Lower lobe of right lung (tissue), 2 donors: ENCODE measurements at regions not wholly inside any gene's neighbourhood (a gene's known extent, or its start where the extent isn't known, plus 50 kb on each side); places are given as distances from the start of the nearest gene placed in this dataset.
"Not testable (repeated sequence)": the region's sequence is repeated elsewhere in the genome, so short reads cannot be mapped to it uniquely, and the experiment has no call there.

Experiments used
- ATAC-seq, 2 donors: fragments of 200-7000 bp; cut with Tn5 transposase; one replicate each; pipeline ENCODE4 v1.9.1; 2020 to 2022; ENCODE audit warnings: mild to moderate bottlenecking in 2 of 2, moderate library complexity in 2 of 2
- DNase-seq: peaks from one replicate; pipeline ENCODE4 v3.0.0-alpha.2; 2020
- H3K27ac ChIP-seq: fragments of 200-600 bp; one replicate; pipeline ENCODE4 v1.8.0; 2022
- H3K27me3 ChIP-seq: fragments of 200-600 bp; one replicate; pipeline ENCODE4 v1.8.0; 2022; ENCODE audit warnings: low read depth
- H3K36me3 ChIP-seq: fragments of 200-600 bp; one replicate; pipeline ENCODE4 v1.8.0; 2022; ENCODE audit warnings: mild to moderate bottlenecking
- H3K4me1 ChIP-seq: fragments of 200-600 bp; one replicate; pipeline ENCODE4 v1.8.0; 2022
- H3K4me3 ChIP-seq: fragments of 200-600 bp; one replicate; pipeline ENCODE4 v1.8.0; 2022; ENCODE audit warnings: mild to moderate bottlenecking
- H3K9me3 ChIP-seq: fragments of 200-600 bp; one replicate; pipeline ENCODE4 v1.8.0; 2022
- intact Hi-C: fragments of 100-400 bp; cut with DNase I; formaldehyde crosslinking; loops from one replicate; pipeline ENCODE4 v1.11.0; 2022
- TF ChIP-seq, protein P1 (sequence below): fragments of 200-600 bp; IDR thresholded peaks from one replicate; pipeline ENCODE4 v1.8.0; 2022; ENCODE audit warnings: antibody characterized with exemption, mild to moderate bottlenecking
- donor health status: DM: no; HTN: yes; CAD: no; lungs with severe emphysema.

DNA sequence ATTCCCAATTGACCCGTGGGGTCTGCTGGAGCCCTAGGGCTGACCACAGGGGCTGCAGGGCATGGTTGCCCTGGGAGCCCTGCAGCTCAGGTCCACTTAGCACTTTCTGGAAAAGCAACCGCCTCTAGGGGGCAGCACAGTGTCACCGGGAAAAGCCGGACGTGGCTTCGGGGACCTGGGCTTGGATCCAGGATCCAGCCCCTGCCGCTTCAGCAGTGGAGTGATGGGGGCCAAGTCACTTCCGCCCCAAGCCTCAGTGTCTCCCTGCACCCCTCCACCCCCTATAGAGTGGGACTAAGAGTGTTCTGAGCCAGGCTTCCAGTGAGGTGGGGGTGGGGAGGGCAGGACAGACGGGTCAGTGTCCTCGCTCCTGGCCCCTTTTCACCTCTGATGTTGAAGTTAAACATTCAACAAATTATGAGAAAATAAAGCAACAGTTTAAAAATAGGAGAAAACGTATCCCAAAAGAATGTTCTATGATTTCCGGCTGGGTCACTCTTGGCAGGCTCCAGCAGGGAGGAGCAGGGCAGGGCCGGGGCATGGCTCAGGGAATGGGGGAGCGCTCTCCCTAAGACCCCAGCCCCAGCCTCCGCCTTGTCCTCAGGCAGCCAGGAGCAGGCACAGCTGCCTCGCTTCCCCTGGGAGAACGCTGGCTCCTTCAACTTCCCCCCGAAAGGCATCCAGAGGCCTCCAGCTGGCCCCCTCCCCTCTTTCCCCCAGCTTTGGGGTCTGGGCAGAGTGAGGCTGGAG is 96.5 kb upstream of the FGF3 start:
- intact Hi-C loops, result loop anchor here (5.0 kb wide), 1 partner anchor 277 kb away; no protein-coding TSS in a partner anchor
- Histone ChIP-seq H3K4me1 (peaks cover 27% of the 10 kb centered on the region), H3K27me3 (peaks cover 20% of the 10 kb centered on the region), H3K4me3 (no peak overlapping the region), H3K27ac (peak overlapping the region; percentile 77), H3K36me3 (no peaks in the 10 kb centered on the region), H3K9me3 (no peaks in the 10 kb centered on the region)
- peak; percentile 50 to 54 for ATAC-seq
- TF ChIP-seq, protein P1, sequence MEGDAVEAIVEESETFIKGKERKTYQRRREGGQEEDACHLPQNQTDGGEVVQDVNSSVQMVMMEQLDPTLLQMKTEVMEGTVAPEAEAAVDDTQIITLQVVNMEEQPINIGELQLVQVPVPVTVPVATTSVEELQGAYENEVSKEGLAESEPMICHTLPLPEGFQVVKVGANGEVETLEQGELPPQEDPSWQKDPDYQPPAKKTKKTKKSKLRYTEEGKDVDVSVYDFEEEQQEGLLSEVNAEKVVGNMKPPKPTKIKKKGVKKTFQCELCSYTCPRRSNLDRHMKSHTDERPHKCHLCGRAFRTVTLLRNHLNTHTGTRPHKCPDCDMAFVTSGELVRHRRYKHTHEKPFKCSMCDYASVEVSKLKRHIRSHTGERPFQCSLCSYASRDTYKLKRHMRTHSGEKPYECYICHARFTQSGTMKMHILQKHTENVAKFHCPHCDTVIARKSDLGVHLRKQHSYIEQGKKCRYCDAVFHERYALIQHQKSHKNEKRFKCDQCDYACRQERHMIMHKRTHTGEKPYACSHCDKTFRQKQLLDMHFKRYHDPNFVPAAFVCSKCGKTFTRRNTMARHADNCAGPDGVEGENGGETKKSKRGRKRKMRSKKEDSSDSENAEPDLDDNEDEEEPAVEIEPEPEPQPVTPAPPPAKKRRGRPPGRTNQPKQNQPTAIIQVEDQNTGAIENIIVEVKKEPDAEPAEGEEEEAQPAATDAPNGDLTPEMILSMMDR, result peak; percentile 78
- peak; percentile 81 for DNase-seq

- Histone ChIP-seq H3K4me1 (peaks cover 27% of the 10 kb centered on the region), H3K27me3 (peaks cover 16% of the 10 kb centered on the region), H3K27ac (peak overlapping the region; percentile 77)
- H3K9me3 ChIP-seq, H3K36me3 ChIP-seq, ATAC-seq, H3K4me3 ChIP-seq: not testable (repeated sequence)
- intact Hi-C loops, result loop anchor here (5.0 kb wide), 1 partner anchor 276 kb away; no protein-coding TSS in a partner anchor
- peak; percentile 28 for DNase-seq
These were observed 97.0 kb upstream of the FGF3 start for GRCh38 chr11:69916251-69916649.

- TF ChIP-seq, protein P1, result no peak
- H3K4me3 ChIP-seq, result no peak overlapping the region
- H3K9me3 ChIP-seq, result no peaks in the 10 kb centered on the region
- H3K27me3 ChIP-seq, result peaks cover 15% of the 10 kb centered on the region
- H3K27ac ChIP-seq, result no peak overlapping the region
- intact Hi-C loops, result loop anchor here (5.0 kb wide), 1 partner anchor 275 kb away; no protein-coding TSS in a partner anchor
- no peak for DNase-seq
- no peak for ATAC-seq
- H3K4me1 ChIP-seq, result peaks cover 27% of the 10 kb centered on the region
- H3K36me3 ChIP-seq, result no peaks in the 10 kb centered on the region
These were observed 97.7 kb upstream of the FGF3 start for GRCh38 chr11:69916806-69917387.

- TF ChIP-seq, protein P1, result no peak
- Histone ChIP-seq H3K27me3 (peaks cover 15% of the 10 kb centered on the region), H3K4me1 (peaks cover 27% of the 10 kb centered on the region), H3K4me3 (no peak overlapping the region), H3K27ac (no peak overlapping the region), H3K9me3 (no peaks in the 10 kb centered on the region), H3K36me3 (no peaks in the 10 kb centered on the region)
- intact Hi-C loops, result loop anchor here (5.0 kb wide), 1 partner anchor 275 kb away; no protein-coding TSS in a partner anchor
- ATAC-seq, result no peak
- DNase-seq, result no peak
These were observed 98.3 kb upstream of the FGF3 start for GRCh38 chr11:69917529-69917928.

DNA sequence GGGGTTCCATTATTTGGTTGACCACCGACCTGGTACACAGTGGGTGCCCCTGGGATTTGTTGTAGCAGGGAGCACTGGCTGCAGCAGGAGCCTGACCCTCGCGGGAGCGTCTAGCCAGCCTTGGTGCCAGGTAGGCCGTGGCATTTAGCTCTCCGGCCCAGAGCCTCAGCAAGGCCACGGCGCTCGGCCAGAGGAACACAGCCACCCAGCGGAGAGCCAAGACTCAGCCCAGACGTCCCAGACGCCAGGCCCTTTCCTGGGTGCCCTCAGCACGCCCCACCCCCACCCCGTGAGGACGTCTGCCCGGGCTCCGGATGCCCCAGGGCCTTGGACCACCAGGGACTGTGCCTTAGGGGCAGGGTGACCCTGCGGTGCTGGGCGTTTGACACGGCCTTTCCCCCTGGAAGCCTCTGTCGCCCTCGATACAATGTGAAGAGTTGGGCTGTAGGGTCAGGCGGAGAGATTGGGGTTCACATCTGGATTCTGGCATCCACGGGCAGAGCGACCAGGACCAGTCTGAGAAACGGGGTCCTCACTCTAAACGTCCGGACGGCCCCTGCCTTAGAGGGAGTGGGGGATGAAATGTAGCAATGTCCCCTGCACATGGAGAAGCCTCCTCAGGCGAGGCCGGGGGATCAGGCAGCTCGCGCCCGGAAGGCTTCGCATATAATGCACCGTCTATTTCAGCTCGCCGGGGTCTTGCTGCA is 99.2 kb upstream of the FGF3 start:
- Histone ChIP-seq H3K36me3 (no peaks in the 10 kb centered on the region), H3K4me1 (peaks cover 27% of the 10 kb centered on the region), H3K9me3 (no peaks in the 10 kb centered on the region), H3K4me3 (no peak overlapping the region), H3K27ac (peak overlapping the region; percentile 49), H3K27me3 (peaks cover 15% of the 10 kb centered on the region)
- TF ChIP-seq, protein P1, result no peak
- intact Hi-C loops, result loop anchor here (5.0 kb wide), 1 partner anchor 274 kb away; no protein-coding TSS in a partner anchor
- ATAC-seq (no peak), DNase-seq (peak; percentile 39)
